ENCODE measurements at regions not wholly inside any gene's neighbourhood (a gene's known extent, or its start where the extent isn't known, plus 50 kb on each side); places are given as distances from the start of the nearest gene placed in this dataset.
"Not testable (repeated sequence)": the region's sequence is repeated elsewhere in the genome, so short reads cannot be mapped to it uniquely, and the experiment has no call there.

DNA sequence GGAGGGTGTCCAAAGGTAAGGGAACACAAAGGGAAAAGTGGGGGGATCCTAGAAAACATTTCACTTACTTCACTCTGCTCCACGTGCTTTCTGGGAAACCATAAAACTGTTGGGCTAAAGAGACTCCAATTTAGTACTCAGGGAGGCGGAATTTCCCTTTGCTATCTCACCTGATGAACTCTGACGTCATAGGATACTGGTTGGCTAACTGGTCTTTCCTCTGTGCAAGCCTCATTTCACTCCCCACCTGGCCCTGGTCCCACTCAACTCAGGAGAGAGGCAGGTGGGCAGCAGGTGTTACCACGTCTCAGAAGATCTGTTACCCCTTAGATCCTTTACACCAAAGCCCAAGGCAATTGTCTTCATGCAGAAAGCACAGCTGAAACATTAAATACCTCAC, 51.8 kb upstream of the PMAIP1 start:
- DNase-seq: no peak

DNA sequence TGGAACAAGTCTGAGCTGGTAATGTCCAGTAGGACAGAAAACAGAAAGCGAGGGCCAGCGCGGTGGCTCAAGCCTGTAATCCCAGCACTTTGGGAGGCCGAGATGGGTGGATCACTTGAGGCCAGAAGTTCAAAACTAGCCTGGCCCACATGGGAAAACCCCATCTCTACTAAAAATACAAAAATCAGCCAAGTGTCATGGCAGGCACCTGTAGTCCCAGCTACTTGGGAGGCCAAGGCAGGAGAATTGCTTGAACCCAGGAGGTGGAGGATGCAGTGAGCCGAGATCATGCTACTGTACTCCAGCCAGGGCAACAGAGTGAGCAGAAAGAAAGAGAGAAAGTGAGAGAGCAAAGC, 52.3 kb upstream of the PMAIP1 start:
- DNase-seq: not testable (repeated sequence)

DNA sequence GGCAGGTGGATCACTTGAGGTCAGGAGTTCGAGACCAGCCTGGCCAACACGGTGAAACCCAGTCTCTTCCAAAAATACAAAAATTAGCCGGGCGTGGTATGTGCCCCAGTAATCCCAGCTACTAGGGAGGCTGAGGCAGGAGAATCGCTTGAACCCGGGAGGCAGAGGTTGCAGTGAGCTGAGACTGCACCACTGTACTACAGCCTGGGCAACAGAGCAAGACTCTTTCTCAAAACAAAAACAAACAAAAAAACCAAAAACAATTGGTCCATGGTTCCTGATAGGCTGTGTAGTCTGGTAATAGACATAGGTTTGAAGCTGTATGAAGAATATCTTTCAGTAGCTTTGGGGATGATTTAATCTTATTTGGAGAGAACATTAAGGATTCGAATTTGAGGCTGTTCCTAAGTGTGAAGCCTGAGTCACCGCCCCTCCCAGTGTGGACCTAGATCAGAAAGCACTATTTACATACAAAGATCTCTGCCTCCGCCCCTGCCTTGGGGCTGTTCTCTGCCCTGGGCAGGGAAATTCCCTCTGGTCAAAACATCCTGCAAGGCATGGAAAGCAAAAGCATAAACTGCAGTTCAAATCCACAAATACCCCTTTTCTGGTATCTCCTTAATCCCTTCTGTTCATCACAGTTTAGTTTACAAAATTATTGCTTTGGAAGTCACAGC, 52.8 kb upstream of the PMAIP1 start:
- no peak for DNase-seq

DNA sequence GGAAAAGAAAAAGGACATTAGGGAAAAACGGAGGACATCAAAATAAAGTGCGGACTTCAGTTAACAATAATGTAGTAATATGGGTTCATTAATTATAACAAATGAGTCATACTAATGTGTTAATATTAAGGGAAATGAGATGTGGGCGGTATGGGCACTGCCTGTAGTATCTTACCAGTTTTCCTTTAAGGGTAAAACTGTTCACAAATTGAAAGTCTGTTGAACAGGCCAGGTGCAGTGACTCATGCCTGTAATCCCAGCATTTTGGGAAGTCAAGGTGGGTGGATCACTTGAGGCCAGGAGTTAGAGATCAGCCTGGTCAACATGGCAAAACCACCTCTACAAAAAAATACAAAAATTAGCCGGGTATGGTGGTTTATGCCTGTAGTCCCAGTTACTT, 56.8 kb upstream of the PMAIP1 start:
- DNase-seq: no peak

DNA sequence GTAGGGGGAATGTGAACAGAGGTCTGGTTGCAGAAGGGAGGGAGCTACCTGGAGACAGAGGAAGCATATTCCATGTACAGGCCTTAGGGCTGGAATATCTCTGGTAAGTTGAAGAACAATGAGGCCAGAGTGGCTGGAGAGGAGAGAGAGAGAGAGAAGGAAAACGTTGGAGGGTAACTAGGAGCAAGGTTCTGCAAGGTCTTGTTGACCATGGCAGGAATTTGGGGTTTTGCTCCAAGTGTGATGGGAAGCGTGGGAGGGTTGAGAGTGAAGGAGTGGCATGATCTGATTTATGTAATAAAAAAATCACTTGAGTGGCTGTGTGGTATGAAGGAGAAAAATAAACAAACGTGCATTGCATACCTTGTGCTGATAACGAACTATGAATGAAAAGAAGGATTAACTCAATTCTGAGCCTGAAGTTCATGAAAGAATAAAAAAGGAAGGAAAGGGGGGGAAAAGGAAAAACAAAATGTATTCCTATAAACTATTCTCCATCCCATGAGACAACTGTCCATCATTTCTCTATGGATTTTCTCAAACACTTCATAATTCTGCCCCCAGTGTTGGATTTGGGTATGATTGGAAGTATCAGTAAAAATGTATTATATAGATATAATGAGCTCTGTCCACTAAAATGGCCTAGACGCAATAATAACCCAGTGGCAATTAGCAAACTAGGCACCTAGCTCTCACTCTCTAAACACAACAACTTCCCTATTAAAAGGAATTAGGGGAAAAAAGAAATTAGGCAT, 59.7 kb upstream of the PMAIP1 start:
- DNase-seq: peak in 1 of 2 experiments; percentile 5

DNA sequence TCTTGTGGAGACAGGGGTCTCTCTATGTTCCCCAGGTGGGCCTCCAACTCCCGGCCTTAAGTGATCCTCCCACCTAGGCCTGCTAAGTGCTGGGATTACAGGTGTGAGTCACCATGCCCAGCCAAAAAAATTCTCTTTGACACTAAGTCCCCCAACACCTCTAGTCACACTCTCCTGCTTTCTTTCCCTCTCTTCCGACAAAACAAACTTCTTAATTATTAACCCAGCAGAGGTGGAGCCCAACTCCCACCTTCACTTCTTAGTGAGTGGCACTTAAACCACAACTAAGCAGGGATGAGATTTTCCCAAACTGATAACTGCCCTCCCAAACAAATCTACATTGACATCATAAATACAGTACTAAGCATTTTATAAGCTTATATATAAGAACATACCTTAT, 60.5 kb upstream of the PMAIP1 start:
- no peak for DNase-seq

DNA sequence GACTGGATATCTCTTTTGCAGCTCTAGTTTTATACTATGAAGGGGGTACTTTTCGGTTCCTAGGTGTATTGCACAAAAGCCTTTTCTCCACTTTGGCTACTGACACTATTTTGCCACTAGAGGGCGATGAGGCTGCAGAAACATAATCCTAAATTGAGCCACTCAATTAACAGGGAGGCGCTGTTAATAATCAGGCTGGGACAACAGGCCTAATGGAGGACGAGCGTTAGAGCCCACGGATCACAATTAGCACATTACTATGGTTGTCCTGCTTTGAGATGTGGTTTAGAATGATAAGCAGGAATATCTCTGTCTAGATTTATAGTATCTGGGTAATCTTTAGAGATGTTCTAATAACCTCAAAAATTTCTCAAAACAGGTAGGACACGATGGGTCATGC, 62.2 kb upstream of the PMAIP1 start:
- DNase-seq: peak; percentile 77 to 81

DNA sequence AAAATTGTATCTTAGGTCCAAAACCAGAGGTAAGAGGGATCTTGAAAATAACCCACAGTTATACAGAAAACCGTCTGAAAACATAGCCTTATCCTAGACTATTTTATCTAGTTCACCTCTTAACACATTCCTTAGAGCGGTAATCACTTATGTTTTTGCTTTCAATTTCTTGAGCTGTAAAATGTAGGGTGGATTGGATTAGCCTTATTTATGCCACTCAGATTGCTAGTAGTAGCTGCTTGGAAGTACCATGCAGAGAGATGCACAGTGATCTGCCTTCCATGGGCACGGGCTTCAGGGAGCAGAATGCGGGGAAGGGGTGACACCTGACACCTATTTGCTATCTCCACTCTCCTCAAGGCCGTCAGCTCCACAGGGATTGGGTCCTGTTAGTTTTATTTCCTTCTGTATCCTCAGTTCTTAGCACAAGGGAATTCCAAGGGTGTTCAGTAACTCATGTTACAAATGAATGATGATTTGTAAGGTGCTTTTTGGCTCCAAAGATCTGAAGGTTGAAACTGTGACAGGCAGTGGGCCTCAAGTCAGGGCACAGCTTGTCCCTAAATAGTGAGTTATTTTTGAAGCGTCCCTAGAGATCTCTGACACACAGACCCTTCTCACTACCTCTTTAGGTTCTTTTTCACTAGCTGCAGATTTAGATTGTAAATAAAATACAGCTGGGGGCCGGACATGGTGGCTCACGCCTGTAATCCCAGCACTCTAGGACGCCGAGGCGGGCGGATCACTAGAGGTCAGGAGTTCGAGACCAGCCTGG, 64.0 kb upstream of the PMAIP1 start:
- no peak for DNase-seq

DNA sequence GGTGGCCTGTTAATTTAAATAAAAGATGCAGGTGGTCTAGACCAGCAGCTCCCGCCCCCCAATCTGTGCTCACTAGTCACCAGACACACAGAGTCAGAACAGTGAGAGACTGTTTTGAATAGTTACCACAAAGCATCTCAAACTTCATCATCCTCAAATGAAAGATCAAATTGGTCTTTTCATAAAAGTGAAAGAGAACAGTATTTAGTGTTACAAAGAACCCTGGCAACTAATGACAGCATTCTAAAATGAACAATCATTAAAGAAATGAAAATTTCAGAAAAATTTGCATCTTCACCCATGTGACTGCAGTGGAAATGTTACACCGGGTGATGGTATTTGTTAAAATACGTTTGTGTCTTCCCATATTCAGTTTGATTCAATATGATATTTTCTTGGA, 65.5 kb upstream of the PMAIP1 start:
- no peak for DNase-seq

DNA sequence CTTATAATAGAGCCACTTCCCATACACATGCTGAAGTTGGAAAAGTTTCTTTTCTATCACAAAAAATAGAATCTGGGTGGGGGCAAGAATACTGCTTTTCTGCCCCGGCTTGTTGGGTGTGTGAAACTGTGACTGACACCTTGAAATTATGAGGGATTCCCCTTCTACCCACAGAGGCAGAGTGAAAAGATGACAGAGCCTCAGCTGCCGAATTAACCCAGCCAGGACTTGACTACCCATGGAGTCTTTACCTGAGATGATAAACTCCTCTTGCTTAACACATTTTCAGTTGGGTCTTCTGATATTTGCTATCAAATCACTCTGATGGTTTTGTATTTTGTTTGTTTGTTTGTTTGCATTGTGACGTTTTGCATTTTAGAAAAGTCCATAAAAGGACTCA, 66.0 kb upstream of the PMAIP1 start:
- no peak for DNase-seq

DNA sequence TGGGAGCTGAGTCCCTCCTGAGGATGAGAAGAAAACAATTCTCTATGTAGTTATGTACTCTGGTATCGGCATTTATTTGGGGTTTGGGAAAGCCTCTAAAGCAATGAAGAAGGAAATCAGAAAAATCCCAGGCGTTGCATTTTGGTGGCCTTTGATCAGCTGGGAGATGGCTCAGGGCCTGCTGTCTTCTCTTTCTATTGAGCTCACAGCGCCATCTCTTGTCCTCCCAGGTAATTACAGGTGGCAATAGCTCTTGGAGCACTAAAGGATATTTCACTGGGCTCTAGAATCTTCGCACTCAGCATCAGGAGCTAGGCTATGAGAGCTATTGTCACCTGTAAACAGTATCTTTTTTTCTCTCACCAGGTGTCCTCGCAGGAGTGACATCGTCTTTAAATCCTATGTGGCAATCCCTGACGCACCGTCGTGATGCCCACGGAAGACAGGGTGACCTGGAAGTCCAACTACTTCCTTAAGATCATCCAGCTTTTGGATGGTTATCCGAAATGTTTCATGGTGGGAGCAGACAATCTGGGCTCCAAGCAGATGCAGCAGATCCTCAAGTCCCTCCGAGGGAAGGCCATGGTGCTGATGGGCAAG, 76.1 kb upstream of the PMAIP1 start:
- peak; percentile 42 to 70 for DNase-seq

DNA sequence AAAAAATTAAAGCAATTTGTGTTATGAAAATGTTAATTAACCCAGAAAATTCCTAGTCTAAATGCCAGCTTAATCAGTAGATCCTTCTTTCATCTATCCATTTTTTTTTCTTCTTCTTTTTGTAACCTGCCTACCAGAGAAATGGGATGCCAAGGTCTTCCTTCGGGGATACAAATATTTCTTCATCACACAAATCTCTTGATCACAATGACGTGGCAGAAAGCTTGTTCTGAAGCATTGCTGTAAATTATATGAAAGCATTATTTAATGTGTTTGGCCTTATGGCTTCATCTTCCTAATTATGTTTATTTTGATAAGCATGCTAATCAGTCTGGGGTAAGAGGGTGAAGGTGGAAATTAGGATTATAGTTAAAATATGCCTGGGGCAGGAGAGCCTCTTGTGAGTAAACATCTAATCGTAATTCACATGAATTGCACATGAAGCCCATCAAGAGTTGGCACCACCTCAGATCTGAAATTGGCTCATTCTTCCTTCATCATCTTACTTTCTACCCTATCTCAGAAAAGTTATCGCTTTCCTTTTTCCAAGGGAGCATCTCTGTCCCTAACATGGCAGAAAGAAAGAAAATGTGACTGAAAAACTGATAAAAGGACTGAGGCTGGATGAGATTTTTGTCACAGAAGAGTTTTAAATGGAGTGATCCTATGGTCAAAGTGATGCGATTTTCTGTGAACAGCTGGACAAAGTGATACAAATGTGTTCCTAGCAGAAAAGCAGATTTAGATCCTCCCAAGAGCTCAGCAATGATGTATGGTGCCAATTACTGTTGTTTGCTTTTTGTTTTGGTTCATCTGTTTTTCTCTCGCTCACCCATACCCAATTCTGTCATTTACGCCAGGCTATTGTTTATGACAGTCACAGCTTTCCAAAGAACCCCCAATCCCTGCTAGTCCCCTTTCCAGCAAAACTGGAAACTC, 76.9 kb upstream of the PMAIP1 start:
- DNase-seq: no peak

DNA sequence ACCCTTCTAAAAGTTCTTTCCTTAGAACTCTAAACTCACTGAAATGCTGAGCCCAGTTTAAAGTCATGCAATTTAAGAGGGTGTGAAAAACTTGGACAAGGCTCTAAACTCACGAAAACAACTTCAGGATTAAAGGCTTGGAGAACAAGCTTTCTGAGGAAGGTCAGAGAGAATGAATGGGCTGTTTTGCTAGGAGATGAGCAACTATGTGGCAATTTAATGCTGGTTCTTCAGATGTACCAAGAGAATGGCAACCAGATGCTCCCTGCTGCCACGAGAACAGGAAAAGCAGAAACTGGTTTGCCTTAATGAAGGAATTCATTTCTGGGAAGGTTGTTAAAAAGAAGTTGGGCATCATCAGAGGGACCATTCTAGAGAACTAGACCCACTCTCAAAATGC, 77.8 kb upstream of the PMAIP1 start:
- DNase-seq: no peak

DNA sequence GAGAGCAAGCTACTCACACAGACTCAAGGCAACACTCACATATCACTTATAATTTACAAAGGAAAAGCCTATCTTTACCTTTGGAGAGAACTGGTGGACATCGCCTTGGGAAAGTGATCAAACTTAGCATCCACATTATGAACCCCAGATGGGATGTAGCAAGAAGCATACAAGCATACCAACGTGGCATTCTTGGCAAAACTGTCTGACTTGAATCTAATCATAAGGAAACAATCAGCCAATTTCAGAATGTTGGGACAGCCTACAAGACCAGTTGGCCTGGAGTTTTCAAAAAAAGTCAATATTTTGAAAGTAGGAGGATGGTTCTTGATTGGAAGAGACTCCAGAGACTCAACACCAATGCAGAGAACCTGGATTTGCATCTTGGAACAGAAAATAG, 79.1 kb upstream of the PMAIP1 start:
- no peak for DNase-seq

DNA sequence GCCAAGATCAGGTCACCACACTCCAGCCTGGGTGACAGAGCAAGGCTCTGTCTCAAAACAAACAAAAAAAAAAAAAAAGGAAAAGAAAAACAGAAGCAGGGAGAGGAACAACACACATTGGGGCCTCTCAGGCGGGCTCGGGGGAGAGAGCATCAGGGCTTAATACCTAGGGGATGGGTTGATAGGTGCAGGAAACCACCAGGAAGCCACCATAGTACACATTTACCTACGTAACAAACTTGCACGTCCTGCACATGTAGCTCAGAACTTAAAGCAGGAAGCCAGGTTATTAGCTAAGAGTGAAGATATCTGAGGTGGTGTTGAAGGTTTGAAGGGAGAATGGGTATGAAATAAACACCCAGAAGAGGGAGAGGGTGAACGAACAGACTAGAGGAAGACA, 81.0 kb upstream of the PMAIP1 start:
- no peak for DNase-seq

DNA sequence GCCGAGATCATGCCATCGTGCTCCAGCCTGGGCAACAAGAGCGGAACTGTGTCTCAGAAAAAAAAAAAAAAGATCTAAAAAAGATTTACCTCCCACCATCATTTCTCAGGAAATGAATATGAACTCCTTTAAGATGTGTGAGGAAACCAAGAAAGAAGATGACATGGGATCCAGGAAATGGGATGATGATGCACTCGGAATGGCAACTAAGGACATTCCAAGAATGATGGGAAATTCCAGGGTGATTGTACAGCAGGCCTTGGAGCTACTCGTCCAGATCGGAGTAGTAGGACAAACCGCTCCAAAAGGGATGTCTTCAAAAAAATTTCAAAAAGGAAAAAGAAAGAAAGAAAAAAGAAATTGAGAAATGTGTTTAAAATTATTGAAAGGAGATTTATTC, 84.9 kb upstream of the PMAIP1 start:
- no peak for DNase-seq

DNA sequence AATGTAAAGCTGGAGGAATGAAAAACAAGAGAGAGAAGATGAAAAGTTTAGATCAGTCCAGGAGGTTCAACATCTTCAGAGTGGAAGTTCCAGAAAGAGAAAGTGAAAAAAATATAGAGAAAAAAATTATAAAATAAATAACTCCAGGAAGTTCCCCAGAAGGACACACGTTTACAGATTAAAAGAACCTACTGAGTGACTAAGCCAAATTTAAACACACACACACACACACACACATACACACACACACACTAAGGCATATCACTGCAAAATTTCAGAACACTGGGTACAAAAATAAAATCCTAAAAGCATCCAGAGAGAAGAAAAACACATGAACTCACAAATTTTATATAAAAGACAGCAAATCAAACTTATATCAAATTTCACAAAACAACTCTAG, 85.9 kb upstream of the PMAIP1 start:
- no peak for DNase-seq

DNA sequence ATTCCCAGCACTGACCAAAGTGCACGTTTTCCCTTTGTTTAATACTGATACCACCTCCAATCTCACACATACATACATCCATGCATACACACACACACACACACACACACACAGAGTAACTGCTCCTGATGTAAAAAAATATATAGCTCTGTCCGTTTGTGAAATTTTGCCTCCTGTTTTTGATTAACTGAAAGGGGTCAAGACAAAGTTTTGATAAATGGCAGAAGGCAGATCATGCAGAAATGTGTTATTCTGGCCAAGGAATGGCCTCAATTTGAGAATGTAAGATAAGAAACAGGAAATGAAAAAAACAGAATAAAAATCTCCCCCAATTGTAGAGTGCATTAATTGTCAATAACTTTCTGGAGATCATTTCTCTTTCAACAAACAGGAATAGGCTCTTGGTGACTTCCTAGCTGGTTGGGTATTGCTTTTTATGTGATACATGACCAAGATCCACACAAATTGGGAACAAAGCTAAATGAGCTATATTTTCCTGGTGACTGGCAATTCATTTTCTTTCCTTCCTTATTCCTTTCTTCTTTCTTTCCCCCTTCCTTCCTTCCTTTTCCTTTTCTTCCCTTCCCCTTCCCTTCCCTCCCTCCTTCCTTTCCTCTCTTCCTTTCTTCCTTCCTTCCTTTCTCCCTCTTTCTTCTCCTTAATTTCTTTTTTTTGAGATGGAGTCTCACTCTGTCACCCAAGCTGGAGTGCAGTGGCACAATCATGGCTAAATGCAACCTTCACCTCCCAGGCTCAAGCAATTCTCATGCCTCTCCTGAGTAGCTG, 88.9 kb upstream of the PMAIP1 start:
- DNase-seq: no peak

DNA sequence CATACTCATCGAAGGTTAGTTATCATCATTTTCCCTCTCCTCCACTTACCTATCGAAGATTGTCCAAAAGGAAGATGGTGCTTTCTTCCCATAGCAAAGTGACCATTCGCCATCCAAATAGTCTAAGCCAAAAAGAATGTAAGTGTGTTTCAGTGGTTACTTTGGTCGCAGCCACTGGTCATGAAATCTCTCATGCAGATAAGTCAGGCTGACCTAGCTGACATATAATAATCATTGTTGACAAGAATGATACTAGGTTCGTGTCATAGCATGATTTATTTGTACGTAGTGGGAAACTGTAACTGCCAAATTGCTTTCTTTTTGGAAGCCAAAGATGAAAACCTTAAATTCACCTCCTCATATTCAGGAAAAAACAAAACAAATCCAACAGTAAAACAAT, 89.6 kb upstream of the PMAIP1 start:
- DNase-seq: no peak

DNA sequence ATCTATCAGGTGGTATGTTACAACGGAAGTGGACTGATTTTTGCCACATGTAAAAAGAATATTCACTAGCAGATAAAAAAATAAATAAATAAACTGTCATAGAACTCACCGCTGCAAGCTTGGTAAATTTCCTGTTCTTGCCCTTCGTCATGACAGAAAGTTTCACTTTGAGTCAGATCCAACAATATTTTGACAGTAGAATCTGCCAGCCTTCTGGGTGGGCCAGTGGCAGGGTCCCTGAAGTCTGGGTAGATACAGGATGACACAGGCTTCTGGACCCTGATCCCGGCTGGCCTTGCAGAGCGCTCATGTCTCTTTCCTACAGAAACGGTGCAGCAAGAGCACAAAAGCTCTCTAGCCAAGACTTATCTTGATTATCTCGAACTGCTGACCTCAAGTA, 97.8 kb upstream of the PMAIP1 start:
- DNase-seq: no peak

DNA sequence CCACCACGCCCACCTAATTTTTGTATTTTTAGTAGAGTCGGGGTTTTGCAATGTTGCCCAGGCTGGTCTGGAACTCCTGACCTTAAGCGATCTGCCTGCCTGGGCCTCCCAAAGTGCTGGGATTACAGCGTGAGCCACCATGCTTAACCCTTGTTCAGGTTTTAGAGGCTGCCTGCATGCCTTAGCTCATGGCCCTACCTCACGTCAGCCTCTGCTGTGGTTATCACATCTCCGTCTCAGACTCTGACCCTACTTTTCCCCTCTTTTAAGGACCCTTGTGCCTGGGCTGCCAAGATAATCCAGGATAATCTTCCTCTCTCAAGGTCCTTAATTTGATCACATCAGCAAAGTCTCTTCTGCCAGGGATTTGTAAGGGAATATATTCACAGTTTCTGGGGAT, 98.2 kb upstream of the PMAIP1 start:
- DNase-seq: no peak

DNA sequence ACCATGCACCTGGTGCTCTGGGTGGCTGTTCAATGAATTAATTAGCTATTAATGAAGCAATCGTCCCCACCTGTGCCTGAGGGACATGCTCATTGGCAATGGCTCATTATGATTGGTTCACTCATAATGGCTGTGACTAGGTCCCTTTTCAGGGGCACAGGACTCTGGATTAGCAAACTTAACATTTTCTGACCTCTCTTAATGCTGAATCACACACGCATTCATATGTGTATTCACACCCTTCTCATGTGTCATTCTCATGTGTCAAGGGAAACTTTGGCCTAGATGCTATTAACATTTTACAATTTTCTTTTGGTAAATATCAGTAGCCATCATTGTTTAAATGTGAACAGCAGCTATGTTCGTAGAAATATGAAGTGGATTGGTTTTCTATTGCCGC, 98.9 kb upstream of the PMAIP1 start:
- no peak for DNase-seq

All from NCI-H446 (cell line).